Cerebellar cortex (tissue), 1 donor: ENCODE measurements at regions not wholly inside any gene's neighbourhood (a gene's known extent, or its start where the extent isn't known, plus 50 kb on each side); places are given as distances from the start of the nearest gene placed in this dataset.

Experiments used
- DNase-seq: peaks from one replicate; pipeline ENCODE4 v3.0.0-alpha.2; 2015; ENCODE audit warnings: low spot score

GRCh38 chr2:9105601-9106337, 100.8 kb upstream of the ASAP2 start:
- no peak for DNase-seq

- DNase-seq: peak; percentile 13
Observed at GRCh38 chr2:9103663-9104277, 100.3 kb upstream of the MBOAT2 start.

DNA sequence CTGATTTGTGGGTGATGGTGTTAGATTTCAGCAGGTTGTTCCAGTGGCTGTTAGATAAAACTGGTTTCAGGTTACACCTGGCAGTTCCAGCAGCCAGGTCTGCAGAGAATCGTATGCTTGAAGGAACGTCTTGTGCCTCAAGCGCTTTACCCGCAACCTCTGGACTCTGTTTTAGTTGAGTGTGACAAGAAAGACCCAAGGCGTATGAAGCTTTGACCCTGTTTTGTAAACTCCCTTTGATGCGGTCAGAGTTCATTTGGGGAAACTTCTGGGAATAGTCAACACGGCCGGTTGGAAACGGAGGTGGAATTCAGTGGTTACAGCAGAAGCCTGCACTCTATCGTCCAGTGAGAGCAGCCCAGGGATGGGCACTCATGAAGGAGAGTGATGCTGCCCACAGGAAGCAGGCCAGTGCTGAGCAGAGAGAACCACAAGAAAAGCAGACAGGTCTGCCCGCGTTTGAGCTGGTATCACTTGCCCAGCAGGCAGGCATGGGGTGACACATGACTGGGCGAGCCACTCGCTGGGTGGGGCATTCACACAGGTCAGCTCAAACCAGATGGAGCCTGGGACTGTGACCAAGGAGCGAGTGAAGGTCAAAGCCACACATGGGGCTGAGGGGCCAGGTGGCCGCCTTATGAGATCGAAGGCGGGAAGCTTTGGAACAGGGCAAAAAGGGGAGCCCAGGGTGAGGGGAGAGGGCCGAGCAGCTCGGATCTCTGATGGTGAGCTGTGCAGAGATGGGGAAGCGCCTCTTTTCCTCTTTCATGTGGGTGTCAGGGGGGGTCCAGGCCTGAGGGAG, 99.6 kb upstream of the MBOAT2 start:
- DNase-seq: peak; percentile 65

- DNase-seq: no peak
Observed at GRCh38 chr2:9101763-9102425, 98.4 kb upstream of the MBOAT2 start.

DNA sequence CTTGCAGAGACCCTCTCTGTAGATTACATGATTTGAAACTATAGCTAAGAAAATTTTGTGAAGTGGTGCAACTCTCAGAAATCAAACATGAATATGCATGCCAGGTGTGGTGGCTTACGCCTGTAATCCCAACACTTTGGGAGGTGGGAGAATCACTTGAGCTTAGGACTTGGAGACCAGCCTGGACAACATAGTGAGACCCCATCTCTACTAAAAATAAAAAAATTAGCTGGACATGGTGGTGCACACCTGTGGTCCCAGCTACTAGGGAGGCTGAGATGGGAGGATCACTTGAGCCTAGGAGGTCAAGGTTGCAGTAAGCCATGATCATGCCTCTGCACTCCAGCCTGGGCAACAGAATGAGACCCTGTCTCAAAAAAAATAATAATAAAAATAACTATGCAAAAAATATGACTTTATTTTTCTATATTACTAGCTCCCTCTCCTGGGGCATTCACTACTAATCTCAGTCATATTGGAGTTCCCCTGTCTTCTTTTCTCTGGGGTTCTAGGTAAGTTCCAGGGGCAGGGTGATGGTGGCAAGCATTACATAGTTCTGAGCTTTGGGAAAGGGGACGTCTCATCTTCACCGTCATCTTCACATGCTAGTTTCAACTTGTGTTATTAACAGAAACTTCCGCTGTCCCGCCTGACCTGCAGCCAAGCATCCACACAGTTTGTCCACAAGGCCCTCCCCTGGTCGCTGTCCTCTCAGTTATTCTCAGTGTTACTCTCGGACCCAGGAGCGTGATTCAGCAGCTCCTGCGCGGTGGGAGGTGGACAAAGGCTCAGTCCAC, 96.8 kb upstream of the MBOAT2 start:
- DNase-seq: no peak

DNA sequence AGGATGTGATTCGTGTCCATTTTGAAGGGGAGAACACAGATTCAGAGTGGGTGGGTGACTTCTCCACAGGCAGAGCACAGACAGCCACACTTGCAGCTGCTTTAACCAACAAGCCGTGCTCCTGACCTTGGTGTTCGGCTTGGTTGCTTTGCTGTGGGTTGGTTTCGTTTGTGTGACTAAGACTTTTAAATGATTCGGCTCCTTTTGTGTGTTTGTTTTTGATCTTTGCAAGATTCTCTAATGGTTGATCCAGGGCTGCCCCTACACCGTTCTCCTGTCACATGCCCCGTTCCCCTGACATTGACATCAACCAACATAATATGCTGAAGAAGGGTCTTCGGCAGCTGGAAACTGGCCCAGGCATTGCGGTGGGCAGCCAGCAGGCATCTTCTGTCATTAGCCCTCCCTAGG, 95.9 kb upstream of the MBOAT2 start:
- DNase-seq: no peak

DNA sequence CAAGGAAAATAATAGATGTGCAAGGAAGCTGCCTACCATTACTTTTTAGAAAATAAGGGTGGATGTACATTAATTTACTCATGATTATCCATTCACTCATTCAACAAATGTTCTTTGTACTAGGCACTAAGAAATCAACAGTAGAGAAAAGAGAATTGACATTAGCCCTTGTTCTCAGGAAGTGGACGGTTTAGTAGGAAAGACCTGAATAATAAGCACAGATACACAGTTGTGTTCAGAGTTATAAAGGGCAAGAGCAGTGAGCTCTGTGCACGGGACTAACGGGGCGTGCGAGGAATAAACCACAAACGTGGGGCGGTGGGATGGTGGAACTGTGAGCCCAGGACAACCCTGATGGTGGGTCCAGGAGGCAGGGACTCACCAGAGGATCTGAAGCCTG, 94.4 kb upstream of the MBOAT2 start:
- no peak for DNase-seq

DNA sequence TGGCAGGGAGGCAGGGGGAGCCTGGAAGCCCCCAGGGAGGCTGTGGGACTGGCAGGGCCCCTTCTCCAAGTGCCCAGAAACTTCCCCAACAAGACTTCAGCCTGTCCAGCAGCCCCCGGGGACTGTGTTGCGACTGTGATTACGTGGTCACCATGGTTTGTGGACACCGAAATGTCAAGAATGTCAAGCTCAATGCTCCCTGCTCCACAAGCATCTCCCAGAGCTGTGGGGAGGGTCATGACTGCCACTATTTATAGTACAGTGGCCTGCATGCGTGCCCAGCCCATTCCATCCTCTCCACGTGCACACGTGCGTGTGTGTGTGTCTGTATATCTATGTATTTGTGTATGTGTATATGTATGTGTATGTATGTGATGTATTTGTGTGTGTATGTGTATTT, 93.8 kb upstream of the MBOAT2 start:
- no peak for DNase-seq

GRCh38 chr2:9096761-9097160, 93.3 kb upstream of the MBOAT2 start:
- no peak for DNase-seq

- peak; percentile 22 for DNase-seq
Observed at GRCh38 chr2:9095690-9096089, 92.2 kb upstream of the MBOAT2 start.

DNA sequence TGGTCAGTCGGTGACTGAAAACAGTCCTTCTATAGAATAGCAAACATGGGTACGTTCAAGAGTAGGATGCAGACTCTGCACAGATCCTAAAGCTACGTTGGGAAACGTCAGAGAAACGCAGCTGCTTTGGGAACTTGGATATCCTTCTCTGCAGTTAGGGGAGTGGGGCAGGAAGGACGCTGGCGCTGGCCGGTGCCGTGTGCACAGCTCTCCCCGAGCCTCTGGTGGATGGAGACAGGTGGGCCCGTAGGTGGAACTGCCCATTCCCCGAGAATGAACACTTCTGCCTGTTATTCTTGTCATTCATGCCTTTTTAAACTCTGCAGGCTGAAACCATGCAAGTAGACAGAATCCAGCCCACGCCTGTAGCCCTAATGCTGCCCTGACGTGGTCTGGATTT, 91.7 kb upstream of the MBOAT2 start:
- no peak for DNase-seq

- no peak for DNase-seq
Observed at GRCh38 chr2:9094117-9094516, 90.6 kb upstream of the MBOAT2 start.

DNA sequence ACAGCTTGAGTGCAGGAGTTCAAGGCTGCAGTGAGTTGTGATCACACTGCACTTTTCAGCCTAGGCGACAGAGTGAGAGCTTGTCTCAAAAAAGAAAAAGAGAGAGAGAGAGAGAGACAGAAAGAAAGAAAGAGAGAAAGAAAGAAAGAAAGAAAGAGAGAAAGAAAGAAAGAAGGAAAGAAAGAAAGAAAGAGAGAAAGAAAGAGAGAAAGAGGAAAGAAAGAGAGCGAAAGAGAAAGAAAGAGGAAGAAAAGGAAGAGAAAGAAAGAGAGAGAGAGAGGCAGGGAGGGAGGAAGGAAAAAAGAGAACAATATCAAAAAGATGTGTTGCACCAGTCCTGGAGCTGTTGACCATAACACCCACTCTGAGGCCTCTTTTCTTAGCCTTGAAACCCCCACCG, 89.8 kb upstream of the MBOAT2 start:
- DNase-seq: no peak

- DNase-seq: no peak
Observed at GRCh38 chr2:9092383-9093282, 89.1 kb upstream of the MBOAT2 start.

- DNase-seq: no peak
Observed at GRCh38 chr2:9091811-9092210, 88.3 kb upstream of the MBOAT2 start.

DNA sequence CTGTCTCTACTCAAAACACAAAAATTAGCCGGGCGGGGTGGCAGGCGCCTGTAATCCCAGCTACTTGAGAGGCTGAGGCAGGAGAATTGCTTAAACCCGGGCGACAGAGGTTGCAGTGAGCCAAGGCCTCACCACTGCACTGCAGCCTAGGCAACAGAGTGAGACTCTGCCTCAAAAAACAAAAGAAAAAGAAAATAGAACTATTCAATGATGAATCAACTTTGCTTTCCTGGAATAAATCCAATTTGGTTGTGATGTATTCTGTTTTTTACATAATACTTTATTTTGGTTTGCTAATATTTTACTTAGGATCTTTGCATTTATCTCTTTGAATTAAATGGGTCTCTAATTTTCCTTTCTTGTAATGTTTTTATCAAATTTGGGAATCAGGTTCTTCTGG, 86.3 kb upstream of the MBOAT2 start:
- no peak for DNase-seq

- DNase-seq: no peak
Observed at GRCh38 chr2:9087121-9087681, 83.7 kb upstream of the MBOAT2 start.

DNA sequence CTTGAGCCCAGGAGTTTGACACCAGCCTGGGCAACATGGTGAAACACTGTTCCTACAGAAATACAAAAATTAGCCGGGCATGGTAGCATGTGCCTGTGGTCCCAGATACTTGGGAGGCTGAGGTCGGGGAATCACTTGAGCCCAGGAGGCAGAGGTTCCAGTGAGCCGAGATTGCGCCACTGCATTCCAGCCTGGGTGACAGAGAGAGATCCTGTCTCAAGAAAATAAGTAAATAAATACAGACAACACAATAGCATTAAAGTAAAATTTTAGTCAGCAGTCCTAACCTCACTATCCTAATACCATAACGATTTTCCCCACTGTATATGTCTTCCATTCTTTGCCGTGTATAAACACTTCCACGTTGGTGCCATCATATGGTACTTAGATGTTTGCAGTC, 83.0 kb upstream of the MBOAT2 start:
- no peak for DNase-seq

GRCh38 chr2:9085353-9085752, 81.9 kb upstream of the MBOAT2 start:
- no peak for DNase-seq

GRCh38 chr2:9083287-9083686, 79.8 kb upstream of the MBOAT2 start:
- no peak for DNase-seq
